Naive thymus-derived CD4-positive, alpha-beta T cell (primary cell): ENCODE measurements at regions not wholly inside any gene's neighbourhood (a gene's known extent, or its start where the extent isn't known, plus 50 kb on each side); places are given as distances from the start of the nearest gene placed in this dataset.
"Not testable (repeated sequence)": the region's sequence is repeated elsewhere in the genome, so short reads cannot be mapped to it uniquely, and the experiment has no call there.

Experiments used
- ATAC-seq: fragments of 150-1000 bp; cut with Tn5 transposase; 2 replicates; pipeline ENCODE4 v1.10.0; 2021; ENCODE audit warnings: mild to moderate bottlenecking, moderate library complexity
- CTCF ChIA-PET: fragments of 350-600 bp; sonication (Branson Sonifier 250); formaldehyde crosslinking; loops from one replicate; lab custom pipeline; 2021; ENCODE audit warnings: antibody characterized with exemption; lab: Charles Lee
- POLR2A ChIA-PET: fragments of 350-600 bp; sonication (Branson Sonifier 250); formaldehyde crosslinking; loops from one replicate; lab custom pipeline; 2021; ENCODE audit warnings: antibody characterized with exemption, inconsistent platforms; lab: Charles Lee
- DNase-seq, 9 donors: peaks; one replicate each; pipeline versions ENCODE4 v3.0.0 to v3.0.0-alpha.2; 2020 to 2022; ENCODE audit warnings: mixed read lengths in 1 of 9
- H3K27ac ChIP-seq: one replicate; pipeline ENCODE4 v1.7.0; 2013; ENCODE audit warnings: mild to moderate bottlenecking, low read depth, low read length, moderate library complexity
- H3K27me3 ChIP-seq, 2 donors: one replicate each; pipeline ENCODE4 v1.7.0; 2013; ENCODE audit warnings: low read length in 2 of 2, mild to moderate bottlenecking in 2 of 2, moderate library complexity in 2 of 2; ENCODE audit not compliant: control insufficient read depth in 2 of 2, insufficient read depth in 2 of 2
- H3K36me3 ChIP-seq, 3 experiments: 1 replicate in 2 of 3; 2 replicates in 1 of 3; pipeline ENCODE4 v1.7.0; 2013; ENCODE audit warnings: low read length in 3 of 3, mild to moderate bottlenecking in 3 of 3, moderate library complexity in 1 of 3; ENCODE audit not compliant: insufficient read depth in 3 of 3, control insufficient read depth in 2 of 3
- H3K4me1 ChIP-seq, 2 donors: one replicate each; pipeline ENCODE4 v1.7.0; 2013; ENCODE audit warnings: low read length in 2 of 2, mild to moderate bottlenecking in 2 of 2, moderate library complexity in 1 of 2; ENCODE audit not compliant: control insufficient read depth in 2 of 2, insufficient read depth in 2 of 2
- H3K4me3 ChIP-seq: 2 replicates; pipeline ENCODE4 v1.7.0; 2013; ENCODE audit warnings: mild to moderate bottlenecking, low read length
- H3K9me3 ChIP-seq, 3 experiments: 1 replicate in 2 of 3; 2 replicates in 1 of 3; pipeline ENCODE4 v1.7.0; 2013; ENCODE audit warnings: low read length in 3 of 3; ENCODE audit not compliant: control insufficient read depth in 2 of 3
- H3K27ac Mint-ChIP-seq, 9 donors: one replicate each; pipeline ENCODE4 v1.8.0; 2020 to 2022; ENCODE audit warnings: mixed read lengths in 9 of 9, mild to moderate bottlenecking in 8 of 9, moderate library complexity in 5 of 9, inconsistent platforms in 2 of 9
- H3K27me3 Mint-ChIP-seq, 5 donors: one replicate each; pipeline ENCODE4 v1.8.0; 2021 to 2022; ENCODE audit warnings: mixed read lengths in 5 of 5, mild to moderate bottlenecking in 1 of 5
- H3K36me3 Mint-ChIP-seq, 5 donors: one replicate each; pipeline ENCODE4 v1.8.0; 2020 to 2022; ENCODE audit warnings: mixed read lengths in 5 of 5, mild to moderate bottlenecking in 3 of 5, inconsistent platforms in 1 of 5
- H3K4me1 Mint-ChIP-seq, 7 donors: one replicate each; pipeline ENCODE4 v1.8.0; 2020 to 2022; ENCODE audit warnings: mixed read lengths in 7 of 7, mild to moderate bottlenecking in 3 of 7, inconsistent platforms in 1 of 7
- H3K4me3 Mint-ChIP-seq, 10 donors: one replicate each; pipeline ENCODE4 v1.8.0; 2020 to 2022; ENCODE audit warnings: mild to moderate bottlenecking in 10 of 10, mixed read lengths in 10 of 10, moderate library complexity in 6 of 10, inconsistent platforms in 2 of 10
- H3K9me3 Mint-ChIP-seq, 11 donors: one replicate each; pipeline ENCODE4 v1.8.0; 2020 to 2022; ENCODE audit warnings: mixed read lengths in 11 of 11, mild to moderate bottlenecking in 4 of 11, inconsistent platforms in 1 of 11, moderate library complexity in 1 of 11
- intact Hi-C, 2 donors: fragments of 100-400 bp; cut with micrococcal nuclease; formaldehyde crosslinking; loops; one replicate each; pipeline ENCODE4 v1.15.1; 2023

GRCh38 chr7:93690021-93690420, 115.5 kb upstream of the CALCR start:
- Histone ChIP-seq H3K9me3 (no peaks in the 10 kb centered on the region), H3K4me1 (no peaks in the 10 kb centered on the region), H3K36me3 (no peaks in the 10 kb centered on the region), H3K4me3 (no peak overlapping the region), H3K27me3 (no peaks in the 10 kb centered on the region), H3K27ac (no peak overlapping the region)
- intact Hi-C loops = no loop called here
- H3K4me3 Mint-ChIP-seq = no peak overlapping the region
- CTCF ChIA-PET = no interaction called here
- DNase-seq (no peak), ATAC-seq (no peak)
- peaks cover 0 to 2% (median 0%) of the 10 kb centered on the region in 5 donors for H3K27me3 Mint-ChIP-seq
- no peaks in the 10 kb centered on the region for H3K4me1 Mint-ChIP-seq
- no peaks in the 10 kb centered on the region for H3K9me3 Mint-ChIP-seq
- H3K27ac Mint-ChIP-seq = no peak overlapping the region
- POLR2A ChIA-PET = no interaction called here
- no peaks in the 10 kb centered on the region for H3K36me3 Mint-ChIP-seq

- Mint-ChIP-seq H3K9me3 (peaks cover 0 to 6% (median 0%) of the 10 kb centered on the region in 11 donors), H3K4me1 (no peaks in the 10 kb centered on the region), H3K27me3 (no peaks in the 10 kb centered on the region), H3K36me3 (no peaks in the 10 kb centered on the region), H3K4me3 (no peak overlapping the region), H3K27ac (no peak overlapping the region)
- no peak for DNase-seq
- Histone ChIP-seq H3K9me3 (no peaks in the 10 kb centered on the region), H3K27me3 (no peaks in the 10 kb centered on the region), H3K4me3 (no peak overlapping the region), H3K36me3 (no peaks in the 10 kb centered on the region), H3K4me1 (no peaks in the 10 kb centered on the region), H3K27ac (no peak overlapping the region)
- ChIA-PET POLR2A (no interaction called here), CTCF (no interaction called here)
- ATAC-seq = no peak
- intact Hi-C loops = no loop called here
Observed at GRCh38 chr7:93678185-93678584, 103.7 kb upstream of the CALCR start.

- Histone ChIP-seq H3K27me3 (no peaks in the 10 kb centered on the region), H3K9me3 (no peaks in the 10 kb centered on the region), H3K4me1 (no peaks in the 10 kb centered on the region), H3K27ac (no peak overlapping the region), H3K36me3 (no peaks in the 10 kb centered on the region), H3K4me3 (no peak overlapping the region)
- Mint-ChIP-seq H3K27me3 (peaks cover 0 to 10% (median 0%) of the 10 kb centered on the region in 5 donors), H3K9me3 (peaks cover 0 to 26% (median 5%) of the 10 kb centered on the region in 11 donors), H3K36me3 (no peaks in the 10 kb centered on the region), H3K4me3 (no peak overlapping the region), H3K27ac (no peak overlapping the region), H3K4me1 (no peaks in the 10 kb centered on the region)
- intact Hi-C loops = no loop called here
- DNase-seq (no peak), ATAC-seq (no peak)
- ChIA-PET POLR2A (no interaction called here), CTCF (no interaction called here)
Observed at GRCh38 chr7:93663561-93664299, 89.2 kb upstream of the CALCR start.

GRCh38 chr7:93658163-93658562, 83.6 kb upstream of the CALCR start:
- DNase-seq, H3K4me3 Mint-ChIP-seq, H3K4me1 Mint-ChIP-seq, H3K27ac Mint-ChIP-seq, intact Hi-C loops, H3K9me3 ChIP-seq, H3K27me3 Mint-ChIP-seq, CTCF ChIA-PET, H3K27ac ChIP-seq, H3K4me1 ChIP-seq, ATAC-seq, H3K36me3 Mint-ChIP-seq, POLR2A ChIA-PET, H3K4me3 ChIP-seq, H3K36me3 ChIP-seq, H3K27me3 ChIP-seq: not testable (repeated sequence)
- H3K9me3 Mint-ChIP-seq = peaks cover 0 to 30% (median 5%) of the 10 kb centered on the region in 11 donors

- H3K27me3 Mint-ChIP-seq = peaks cover 0 to 3% (median 0%) of the 10 kb centered on the region in 5 donors
- no peaks in the 10 kb centered on the region for H3K36me3 Mint-ChIP-seq
- Histone ChIP-seq H3K36me3 (no peaks in the 10 kb centered on the region), H3K4me3 (no peak overlapping the region), H3K4me1 (no peaks in the 10 kb centered on the region), H3K9me3 (no peaks in the 10 kb centered on the region), H3K27me3 (no peaks in the 10 kb centered on the region), H3K27ac (no peak overlapping the region)
- ATAC-seq (no peak), DNase-seq (no peak)
- ChIA-PET CTCF (no interaction called here), POLR2A (no interaction called here)
- no peaks in the 10 kb centered on the region for H3K4me1 Mint-ChIP-seq
- H3K27ac Mint-ChIP-seq = no peak overlapping the region
- intact Hi-C loops = no loop called here
- H3K9me3 Mint-ChIP-seq = peaks cover 0 to 12% (median 0%) of the 10 kb centered on the region in 11 donors
- H3K4me3 Mint-ChIP-seq = no peak overlapping the region
Observed at GRCh38 chr7:93651603-93652159, 77.2 kb upstream of the CALCR start.

GRCh38 chr7:93646538-93646937, 72.0 kb upstream of the CALCR start:
- no peak overlapping the region for H3K4me3 ChIP-seq
- DNase-seq (no peak), ATAC-seq (no peak)
- no peak overlapping the region for H3K27ac Mint-ChIP-seq
- H3K27me3 ChIP-seq = no peaks in the 10 kb centered on the region
- no peaks in the 10 kb centered on the region for H3K4me1 ChIP-seq
- CTCF ChIA-PET = no interaction called here
- no peak overlapping the region for H3K27ac ChIP-seq
- no peak overlapping the region for H3K4me3 Mint-ChIP-seq
- POLR2A ChIA-PET = no interaction called here
- H3K36me3 Mint-ChIP-seq = no peaks in the 10 kb centered on the region
- no peaks in the 10 kb centered on the region for H3K27me3 Mint-ChIP-seq
- H3K9me3 Mint-ChIP-seq = peaks cover 0 to 3% (median 0%) of the 10 kb centered on the region in 11 donors
- intact Hi-C loops = no loop called here
- H3K36me3 ChIP-seq = no peaks in the 10 kb centered on the region
- H3K4me1 Mint-ChIP-seq = no peaks in the 10 kb centered on the region
- no peaks in the 10 kb centered on the region for H3K9me3 ChIP-seq

GRCh38 chr7:93636276-93636675, 61.8 kb upstream of the CALCR start:
- Mint-ChIP-seq H3K27ac (no peak overlapping the region), H3K4me1 (no peaks in the 10 kb centered on the region), H3K36me3 (no peaks in the 10 kb centered on the region), H3K4me3 (no peak overlapping the region), H3K9me3 (peaks cover 0 to 5% (median 0%) of the 10 kb centered on the region in 11 donors), H3K27me3 (peaks cover 0 to 5% (median 0%) of the 10 kb centered on the region in 5 donors)
- H3K9me3 ChIP-seq = no peaks in the 10 kb centered on the region
- ATAC-seq = no peak
- H3K27me3 ChIP-seq = no peaks in the 10 kb centered on the region
- no peaks in the 10 kb centered on the region for H3K4me1 ChIP-seq
- DNase-seq = no peak
- no peaks in the 10 kb centered on the region for H3K36me3 ChIP-seq
- intact Hi-C loops = no loop called here
- H3K27ac ChIP-seq = no peak overlapping the region
- ChIA-PET POLR2A (no interaction called here), CTCF (no interaction called here)
- H3K4me3 ChIP-seq = no peak overlapping the region
